HuH-7.5 (cell line): ENCODE measurements at regions not wholly inside any gene's neighbourhood (a gene's known extent, or its start where the extent isn't known, plus 50 kb on each side); places are given as distances from the start of the nearest gene placed in this dataset.

Experiments used
- DNase-seq: peaks from one replicate; pipeline ENCODE4 v3.0.0; 2011; ENCODE audit warnings: low spot score

DNA sequence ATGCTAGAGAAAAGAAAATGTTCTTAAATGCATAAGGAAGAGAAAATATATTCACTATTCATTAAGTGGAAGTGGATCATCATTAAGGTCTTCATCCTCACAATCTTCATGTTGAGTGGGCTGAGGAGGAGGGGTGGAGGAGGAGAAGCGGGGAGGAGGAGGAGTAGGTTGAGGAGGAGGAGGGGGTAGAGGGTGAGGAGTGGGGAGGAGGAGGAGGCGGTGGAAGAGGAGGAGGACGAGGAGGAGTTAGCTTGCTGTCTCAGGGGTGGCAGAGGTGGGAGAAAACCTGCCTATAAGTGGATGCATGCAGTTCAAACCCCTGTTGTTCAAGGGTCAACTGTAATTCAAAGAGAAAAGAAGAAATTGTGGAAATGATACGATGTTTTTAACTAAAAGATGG lies 71.6 kb downstream of the MYEOV start:
- DNase-seq, result no peak

DNA sequence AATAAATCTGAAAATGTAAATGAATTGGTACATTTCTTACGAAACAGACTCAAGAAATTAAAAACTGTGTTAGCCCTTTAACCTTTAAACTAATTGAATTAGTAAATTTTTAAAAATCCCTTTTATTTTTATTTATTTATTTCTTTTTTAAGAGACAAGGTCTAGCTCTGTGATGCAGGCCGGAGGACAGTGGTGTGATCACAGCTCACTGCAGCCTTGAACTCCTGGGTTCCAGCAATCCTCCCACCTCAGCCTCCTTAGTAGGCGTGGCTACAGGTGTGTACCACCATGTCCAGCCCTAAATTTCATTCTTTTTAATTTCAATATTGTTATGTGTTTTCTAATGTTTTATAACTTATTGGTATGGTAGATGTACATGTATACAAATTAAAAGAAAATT lies 72.6 kb downstream of the MYEOV start:
- DNase-seq, result no peak

DNA sequence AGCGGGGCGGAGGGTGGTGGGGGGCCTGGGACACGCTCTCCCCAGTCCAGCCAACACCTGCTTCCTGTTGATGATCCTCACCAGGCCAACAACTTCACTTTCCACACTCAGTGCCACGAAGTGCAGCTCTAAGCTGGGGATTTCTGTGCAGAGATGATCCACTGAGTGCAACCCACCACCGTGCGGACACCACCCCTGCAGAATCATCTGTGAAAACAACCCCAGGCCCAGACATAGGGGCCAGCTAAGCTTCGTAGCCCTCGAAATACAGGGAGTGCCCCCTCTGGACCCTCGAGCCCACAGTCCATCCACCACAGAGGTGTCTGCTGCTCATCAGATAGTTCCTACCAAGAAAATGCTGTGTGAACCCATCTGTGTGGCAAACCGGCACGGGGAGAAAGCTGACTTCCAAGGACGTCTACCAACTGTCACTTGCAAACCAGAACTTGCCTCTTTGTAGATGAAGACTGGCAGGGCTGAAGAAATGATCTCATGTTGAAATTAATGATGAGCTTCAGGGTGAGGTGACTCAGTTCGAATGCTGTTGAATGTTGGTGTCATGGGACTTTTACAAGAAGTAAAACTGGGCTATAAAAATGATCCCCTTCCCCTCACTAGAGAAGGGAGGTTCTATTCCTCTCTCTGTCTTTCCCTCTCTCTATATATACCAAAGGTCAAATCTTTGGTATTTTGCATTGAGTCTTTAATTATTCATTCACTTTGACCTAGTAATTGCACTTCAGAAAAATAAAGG lies 73.4 kb downstream of the MYEOV start:
- no peak for DNase-seq

DNA sequence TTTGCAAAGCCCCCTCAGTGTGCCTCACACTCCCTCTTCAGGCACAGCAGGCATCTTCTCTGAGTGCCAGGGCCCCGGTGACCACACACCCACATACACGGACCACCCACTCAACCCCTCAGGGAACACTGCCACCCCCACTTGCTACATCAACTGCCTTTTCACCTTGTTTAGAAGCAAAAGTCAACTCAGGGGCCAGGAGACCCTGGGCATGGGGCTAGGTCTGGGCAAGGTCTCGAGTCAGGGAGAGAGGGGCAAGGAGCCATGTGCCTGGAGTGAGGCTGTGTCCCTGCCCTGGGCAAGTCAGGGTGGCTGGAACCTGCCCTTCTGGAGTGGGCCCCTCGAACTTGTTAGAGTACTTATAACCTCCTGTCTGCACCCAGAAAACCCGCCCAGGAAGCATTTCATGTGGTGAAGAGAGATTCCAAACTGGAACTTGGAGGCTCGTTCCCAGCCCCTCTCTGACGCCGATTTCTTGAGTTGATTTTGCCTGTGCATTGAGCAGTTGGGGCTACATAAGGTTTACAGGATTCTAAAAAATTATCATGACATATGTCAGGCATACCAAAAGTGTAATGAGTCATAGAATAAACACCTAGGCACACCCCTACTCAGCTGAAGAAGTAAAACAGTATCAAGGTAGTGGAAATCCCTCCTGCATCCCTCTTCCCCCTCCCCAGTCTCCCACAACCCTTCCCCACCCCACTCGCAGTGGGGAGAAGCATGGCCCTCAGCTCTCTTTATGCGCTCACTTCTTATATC lies 74.3 kb downstream of the MYEOV start:
- no peak for DNase-seq

DNA sequence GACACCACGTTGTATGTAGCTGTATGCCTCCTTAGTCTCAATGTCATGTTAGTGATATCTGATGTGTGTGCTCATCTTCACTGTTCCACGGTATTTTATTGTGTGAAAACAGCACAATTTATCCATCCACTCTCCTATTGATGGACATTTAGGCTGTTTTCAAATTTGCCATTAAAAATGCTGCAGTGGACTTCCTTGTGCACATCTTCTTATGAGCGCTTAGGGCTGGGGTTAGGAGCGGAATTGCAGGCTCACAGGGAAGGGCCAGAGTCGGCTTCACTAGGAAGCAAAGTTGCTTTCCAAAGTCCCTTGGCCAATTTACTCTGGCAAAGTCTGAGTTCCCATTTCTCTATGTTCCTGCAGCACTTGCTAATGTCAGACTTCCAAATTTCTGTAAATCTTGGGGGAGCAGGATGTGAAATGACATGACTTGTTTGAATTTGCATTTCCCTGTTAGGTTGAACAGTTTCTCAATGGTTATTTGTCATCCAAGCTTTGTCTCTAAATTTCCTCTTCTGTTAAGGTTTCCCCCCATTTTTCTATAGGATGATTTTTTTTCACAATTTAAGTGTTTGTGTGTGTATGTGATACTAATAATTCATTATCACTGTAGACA lies 75.4 kb downstream of the MYEOV start:
- no peak for DNase-seq

DNA sequence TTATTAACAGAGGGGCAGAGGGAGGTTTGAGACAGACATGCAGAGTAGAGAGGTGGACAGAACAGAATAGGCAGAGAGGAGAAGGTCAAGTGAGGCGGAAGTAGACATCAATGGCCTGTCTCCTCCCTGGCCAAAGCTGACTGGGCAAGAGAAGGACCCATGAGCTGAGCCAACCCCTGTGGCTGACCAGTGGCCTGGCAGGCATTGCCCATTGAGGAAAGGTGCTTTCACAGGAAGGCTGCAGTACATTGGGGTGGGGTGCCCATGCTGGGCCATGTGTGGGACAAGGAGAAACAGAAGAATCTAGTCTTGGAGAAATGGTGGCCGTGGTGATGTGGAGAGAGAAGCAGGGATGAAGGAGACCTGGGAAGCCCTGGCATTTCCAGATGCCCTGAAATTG lies 76.0 kb downstream of the MYEOV start:
- DNase-seq, result no peak

DNA sequence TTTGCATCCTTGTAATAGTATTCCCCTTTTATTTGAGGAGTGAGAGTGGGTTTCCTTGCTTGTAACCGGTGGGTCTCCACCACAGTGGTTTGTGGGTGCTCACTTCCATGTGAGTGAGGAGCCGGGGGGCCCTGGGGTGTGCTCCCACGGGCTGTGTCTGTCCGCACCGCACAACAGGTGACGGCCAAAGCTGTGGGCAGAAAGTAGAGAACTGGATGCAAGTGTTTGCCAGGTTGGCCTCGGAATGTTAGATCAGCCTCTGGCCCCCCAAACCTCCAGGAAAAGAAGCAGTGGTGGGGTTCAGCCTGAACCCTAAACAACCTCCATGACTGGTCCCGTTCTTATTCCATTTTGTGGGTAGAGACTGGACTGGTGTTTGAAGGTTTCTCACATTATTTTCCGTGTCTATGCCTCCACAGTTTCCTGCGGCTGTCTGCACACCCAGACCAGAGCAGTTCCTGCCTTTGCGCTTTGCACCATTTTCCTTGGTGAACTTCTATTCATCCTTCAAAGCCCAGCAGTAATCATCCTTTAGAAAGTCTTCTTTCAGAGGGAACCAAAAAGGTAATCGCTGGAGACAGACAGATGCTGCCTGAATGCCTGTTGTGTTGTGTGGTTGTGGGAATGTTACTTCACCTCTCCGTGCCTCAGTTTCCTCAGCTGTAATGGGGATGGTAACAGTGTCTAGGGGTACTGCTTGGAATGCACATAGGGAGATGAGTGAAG lies 77.2 kb downstream of the MYEOV start:
- no peak for DNase-seq

DNA sequence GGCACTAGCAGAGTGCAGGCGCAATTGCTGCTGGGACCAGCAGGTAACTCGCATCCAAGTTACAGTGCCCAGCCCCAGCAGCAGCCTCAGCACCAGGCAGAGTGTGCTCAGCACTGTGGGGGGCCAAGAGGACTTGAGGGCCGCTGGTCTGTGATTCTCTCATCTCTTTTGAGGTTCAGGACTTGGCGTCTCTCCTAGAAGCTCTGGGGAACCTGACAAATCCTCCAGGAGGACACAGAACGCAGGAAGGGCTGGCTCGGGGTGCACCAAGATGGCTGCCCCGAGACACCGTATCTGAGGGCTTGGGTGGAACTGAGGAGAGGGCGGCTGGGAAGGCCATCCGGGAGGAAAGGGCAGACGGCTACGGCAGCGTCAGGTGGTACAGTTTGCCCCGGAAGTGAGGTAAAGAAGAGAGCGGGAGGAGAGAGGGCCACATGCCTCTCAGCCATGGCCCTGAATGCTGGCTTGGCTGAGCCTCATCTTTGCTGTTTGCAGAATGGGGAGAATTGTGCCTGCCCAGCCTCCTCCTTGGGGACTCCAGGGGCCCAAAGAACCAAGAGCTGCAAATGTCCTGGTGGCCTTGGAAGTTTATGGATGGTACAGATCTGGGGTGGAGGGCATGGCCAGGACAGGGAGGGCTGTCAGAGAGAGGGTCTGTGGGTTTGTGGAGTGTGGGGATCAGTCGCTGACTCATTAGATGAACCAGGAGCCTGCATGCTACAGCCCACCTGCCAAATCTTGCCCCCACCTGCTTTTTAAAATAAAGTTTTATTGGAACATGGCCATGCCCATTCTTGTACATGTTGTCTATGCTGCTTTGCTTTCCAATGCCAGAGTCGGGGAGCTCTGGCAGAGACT lies 78.0 kb downstream of the MYEOV start:
- no peak for DNase-seq

DNA sequence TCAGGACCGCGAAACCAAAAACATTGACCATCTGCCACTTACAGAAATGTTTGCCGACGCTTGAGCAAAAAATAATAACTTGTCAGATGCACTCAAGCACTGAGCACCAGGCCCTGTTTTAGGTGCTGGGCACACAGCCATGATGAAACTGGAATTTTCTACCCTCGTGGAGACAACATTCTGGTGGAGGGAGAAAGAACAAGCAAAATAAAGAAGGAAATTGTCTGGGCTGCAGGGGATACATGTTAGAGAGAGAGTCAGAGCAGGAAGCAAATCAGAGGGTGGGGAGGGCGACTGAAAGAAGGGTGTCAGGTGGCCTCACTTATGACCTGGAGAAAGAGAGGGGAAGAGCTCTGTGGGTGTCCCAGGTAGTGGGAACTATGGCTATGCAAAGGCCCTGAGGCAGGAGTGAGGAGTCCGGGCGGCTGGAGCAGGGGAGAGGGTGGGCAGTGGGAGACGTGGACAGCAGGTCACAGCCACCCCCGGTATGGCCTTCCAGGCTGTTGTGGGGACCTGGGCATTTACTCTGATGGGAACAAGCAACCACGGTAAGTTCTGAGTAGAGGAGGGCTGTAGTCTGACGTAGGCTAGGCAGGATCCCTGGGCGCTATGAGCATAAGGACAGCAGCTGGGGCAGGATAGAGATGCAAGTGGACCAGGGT lies 78.8 kb downstream of the MYEOV start:
- no peak for DNase-seq

DNA sequence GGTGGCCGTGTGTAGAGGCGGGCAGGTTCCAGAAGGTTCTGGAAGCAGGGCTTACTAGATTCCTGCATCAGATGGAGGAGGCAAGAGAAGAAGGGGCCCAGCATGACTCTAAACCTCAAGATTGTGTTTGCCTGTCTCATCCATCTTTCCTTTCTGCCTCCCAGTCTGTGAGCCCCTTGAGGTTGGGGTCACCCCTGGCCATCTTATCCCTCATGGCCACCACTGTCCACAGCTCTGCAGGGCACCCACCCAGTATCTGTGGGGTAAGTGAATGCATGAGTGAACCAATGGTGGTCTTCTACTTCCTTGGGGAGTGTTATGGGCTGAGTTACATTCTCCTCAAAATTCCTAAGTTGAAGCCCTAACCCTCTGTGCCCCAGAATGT lies 79.3 kb downstream of the MYEOV start:
- no peak for DNase-seq

DNA sequence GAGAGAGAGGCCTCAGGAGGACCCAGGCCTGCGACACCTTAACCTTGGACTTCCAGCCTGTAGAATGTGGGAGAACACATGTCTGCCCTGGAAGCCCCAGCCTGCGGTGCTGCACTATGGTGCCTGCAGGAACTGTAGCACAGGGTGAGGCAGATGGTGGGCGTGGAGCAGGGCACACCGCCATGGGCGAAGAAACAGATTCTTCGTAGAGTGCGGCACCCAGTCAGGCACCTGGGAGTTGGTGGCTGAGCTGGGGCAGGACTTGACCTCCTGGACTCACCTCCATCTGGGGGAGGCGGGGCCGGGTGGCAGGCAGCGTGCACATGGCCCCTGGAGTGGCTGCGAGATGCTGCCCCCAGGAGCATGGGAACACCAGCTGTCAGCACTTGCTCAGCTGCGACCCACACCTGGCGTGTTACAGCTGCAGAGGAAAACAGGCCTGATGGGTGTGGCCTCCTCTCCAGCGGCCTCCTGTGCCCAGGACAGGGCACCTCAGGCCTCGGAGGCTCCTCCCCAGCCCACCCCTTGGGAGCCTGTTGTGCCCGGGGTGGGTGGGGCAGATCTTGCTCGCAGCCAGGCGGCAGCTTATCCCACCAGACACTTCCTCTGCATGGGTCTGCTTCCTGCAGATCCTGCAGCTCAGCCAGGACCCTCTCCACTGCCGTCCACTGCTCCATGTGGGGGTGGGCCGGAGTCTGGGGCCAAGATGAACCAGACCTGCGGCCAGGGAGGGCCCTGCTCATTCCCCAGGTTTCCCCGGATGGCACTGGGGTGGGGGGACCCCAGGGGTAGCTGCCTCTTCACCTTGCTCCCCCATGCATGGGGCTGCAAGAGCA lies 80.4 kb downstream of the MYEOV start:
- DNase-seq, result no peak

DNA sequence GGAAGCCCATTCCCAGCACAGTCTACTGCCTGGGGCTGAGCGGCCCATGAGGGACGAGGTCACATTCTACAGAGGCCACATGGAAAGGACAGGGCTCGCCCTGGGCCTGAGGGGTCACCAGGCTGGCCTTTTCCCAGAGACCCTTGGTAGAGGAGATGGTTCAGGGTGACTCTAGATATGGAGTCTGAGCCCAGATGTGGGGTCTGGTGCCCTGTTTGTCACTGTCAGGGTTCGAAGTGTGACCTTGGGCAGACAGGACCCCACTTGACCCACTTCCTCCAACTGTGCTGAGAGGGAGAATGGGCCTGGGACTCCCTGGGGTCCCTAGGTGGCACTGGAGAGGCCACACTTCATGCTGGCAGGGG lies 81.0 kb downstream of the MYEOV start:
- DNase-seq, result no peak

DNA sequence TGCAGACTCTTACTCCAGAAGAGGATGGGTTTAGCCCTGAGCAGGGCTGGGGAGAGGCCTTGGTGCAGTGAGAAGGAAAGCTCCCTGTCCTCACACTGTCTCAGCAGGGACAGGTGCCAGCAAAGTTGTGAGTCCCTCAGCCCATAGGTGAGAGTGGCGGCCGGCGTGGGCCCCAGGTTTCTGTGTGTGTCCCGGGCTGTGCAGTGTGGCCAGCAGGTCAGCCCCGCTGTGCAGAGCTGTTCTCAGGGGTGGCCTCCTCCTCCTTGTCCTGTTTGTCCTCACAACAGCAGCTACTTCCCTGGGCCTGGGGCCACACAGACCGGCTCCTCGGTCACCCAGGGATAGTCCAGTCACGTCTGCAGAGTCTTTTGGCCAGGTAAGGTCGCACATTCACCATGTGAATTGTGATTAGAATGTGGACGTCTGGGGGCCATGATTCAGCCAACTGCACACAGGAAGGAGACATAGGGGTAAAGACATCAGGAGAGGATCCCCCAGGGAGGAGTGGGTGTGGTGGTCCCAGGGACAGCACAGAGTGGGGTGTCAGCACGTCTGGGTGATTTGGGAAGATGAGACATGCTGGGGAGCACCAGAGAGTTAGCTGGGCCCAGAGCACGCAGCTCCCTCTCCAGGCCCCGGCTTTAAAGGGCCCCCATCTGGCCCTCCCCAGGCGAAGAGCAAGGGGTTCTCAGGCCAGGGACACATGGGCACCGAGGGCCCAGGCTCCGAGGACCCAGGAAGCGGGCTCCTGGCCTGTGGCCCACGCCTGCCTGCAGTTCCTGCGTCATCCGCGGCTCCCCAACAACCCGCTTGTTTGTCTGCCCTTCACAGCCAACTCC lies 81.6 kb downstream of the MYEOV start:
- no peak for DNase-seq

DNA sequence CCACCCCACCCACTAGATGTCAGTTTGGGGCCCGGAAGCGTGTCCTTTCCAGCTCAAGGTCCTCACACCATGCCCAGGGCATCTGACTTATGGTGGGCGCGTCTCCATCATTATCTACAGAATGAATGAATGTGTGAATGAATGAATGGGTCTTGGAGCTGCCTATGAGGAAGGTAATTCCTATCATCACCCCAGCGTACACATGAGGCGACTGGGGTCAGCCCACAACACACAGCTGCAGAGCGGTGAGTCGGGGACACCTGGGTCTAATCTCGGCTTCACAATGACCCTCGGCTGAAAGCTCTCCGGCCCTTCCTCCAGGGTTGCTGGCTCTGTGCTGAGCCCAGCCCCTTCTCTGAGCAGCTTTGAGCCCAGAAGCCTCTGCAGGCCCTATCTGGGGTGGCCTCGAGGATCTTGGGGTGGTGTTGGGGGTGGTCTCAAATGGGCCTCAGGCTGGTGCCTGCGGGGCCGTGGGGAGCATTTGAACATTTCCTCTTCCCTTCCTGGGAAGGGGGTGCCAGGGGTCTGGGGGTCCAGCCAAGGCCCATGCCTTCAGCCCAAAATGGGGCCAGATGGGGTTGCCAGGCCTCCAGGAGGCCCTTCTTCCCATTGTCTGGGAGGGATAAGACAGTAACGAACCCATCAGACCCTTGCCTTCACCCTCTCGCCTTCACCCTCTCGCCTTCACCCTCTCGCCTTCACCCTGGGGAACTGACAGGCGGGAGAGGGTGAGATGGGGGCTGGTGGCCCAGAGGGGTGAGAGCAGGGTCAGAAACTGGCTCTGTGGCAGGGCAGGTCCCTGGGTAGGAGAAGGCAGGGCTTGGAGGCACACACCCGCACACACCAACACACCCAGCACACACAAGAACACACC lies 82.4 kb downstream of the MYEOV start:
- DNase-seq, result no peak

DNA sequence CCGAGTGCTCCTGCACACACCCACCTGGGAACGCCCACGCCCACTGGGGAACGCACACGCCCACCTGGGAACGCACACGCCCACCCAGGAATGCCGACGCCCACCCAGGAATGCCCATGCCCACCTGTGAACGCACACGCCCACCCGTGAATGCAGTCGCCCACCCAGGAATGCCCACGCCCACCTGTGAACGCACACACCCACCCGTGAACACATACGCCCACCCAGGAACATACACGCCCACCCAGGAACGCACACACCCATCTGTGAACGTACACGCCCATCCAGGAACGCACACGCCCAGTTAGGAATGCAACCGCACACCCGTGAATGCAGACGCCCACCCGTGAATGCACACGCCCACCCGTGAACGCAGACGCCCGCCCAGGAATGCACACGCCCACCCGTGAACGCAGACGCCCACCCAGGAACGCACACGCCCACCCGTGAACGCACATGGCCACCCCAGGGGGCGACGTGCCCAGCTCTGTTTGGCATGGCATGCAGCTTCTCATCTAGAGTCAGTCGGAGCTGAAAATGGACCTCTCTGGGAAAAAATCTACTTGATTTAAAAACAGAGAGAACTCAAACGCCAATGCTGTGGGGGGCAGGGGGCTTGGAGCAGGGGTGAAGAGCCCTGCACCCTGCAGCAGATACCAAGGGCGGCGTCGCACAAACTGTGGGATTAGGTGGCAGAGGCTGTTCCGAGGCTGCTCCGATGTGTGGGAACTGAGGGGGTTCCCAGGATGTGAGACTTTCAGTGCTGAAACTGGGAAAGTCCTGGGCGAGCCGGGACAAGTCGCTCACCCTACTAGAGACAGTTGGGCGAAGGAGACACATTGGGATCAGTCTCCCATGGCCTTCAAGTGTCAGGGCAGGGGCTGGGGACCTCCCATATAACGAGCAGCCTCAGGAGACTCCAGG lies 83.3 kb downstream of the MYEOV start:
- DNase-seq, result no peak

DNA sequence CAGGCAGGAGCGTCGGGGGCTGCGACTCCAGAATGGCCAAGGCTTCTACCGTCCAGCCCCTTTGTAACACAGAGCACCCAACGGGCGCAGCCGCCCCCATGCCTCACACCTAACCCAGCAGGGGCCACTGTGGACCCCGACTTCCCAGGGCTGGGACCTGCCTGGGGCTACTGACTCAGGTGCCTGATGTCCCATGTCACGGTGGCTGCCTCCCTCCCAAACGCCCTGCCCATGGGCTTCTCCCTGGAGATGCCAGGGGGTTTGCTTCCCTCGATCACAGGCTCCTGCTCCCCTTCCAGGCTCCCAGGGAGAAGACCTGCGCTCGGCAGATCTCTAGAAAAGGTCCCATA lies 84.0 kb downstream of the MYEOV start:
- no peak for DNase-seq
